Upper lobe of right lung (tissue), 1 donor: ENCODE measurements at regions not wholly inside any gene's neighbourhood (a gene's known extent, or its start where the extent isn't known, plus 50 kb on each side); places are given as distances from the start of the nearest gene placed in this dataset.
A peak's percentile ranks its signal among the peaks of the same experiment; 100 is the strongest.

Experiments used
- ATAC-seq: fragments of 200-7000 bp; cut with Tn5 transposase; one replicate; pipeline ENCODE4 v1.9.1; 2020; ENCODE audit warnings: mild to moderate bottlenecking, moderate library complexity
- DNase-seq: peaks from one replicate; pipeline ENCODE4 v3.0.0-alpha.2; 2020
- H3K27ac ChIP-seq: fragments of 200-600 bp; one replicate; pipeline ENCODE4 v1.8.0; 2022
- H3K27me3 ChIP-seq: fragments of 200-600 bp; one replicate; pipeline ENCODE4 v1.8.0; 2022; ENCODE audit warnings: mild to moderate bottlenecking
- H3K36me3 ChIP-seq: fragments of 200-600 bp; one replicate; pipeline ENCODE4 v1.8.0; 2022
- H3K4me1 ChIP-seq: fragments of 200-600 bp; one replicate; pipeline ENCODE4 v1.8.0; 2022
- H3K4me3 ChIP-seq: fragments of 200-600 bp; one replicate; pipeline ENCODE4 v1.8.0; 2022; ENCODE audit warnings: mild to moderate bottlenecking
- H3K9me3 ChIP-seq: fragments of 200-600 bp; one replicate; pipeline ENCODE4 v1.8.0; 2022
- intact Hi-C: fragments of 100-400 bp; cut with DNase I; formaldehyde crosslinking; loops from one replicate; pipeline ENCODE4 v1.11.0; 2022
- TF ChIP-seq, protein P1 (sequence below): fragments of 200-600 bp; IDR thresholded peaks from one replicate; pipeline ENCODE4 v1.8.0; 2022; ENCODE audit warnings: antibody characterized with exemption
- donor health status: DM: no; HTN: yes; CAD: no; lungs with severe emphysema.

DNA sequence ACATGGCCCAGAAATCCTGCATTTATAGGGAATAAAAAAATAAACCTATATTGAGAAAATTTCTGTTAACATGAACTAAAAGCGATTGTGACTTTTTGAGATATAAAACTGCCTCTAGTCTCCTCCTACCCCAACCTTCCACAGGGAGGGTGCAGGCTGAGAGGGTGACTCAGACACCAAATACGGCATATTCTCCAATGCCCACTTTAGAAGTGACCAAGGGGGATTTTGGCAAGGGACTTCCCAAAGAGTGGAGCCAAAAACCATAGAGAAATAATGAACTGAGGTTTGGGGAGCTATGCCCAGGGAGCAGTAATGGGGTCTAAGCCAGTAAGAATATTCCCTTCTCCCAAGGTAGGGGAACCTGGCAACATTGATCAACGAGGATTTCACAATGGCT is 124.9 kb upstream of the ZC3H12C start:
- ATAC-seq (no peak), DNase-seq (no peak)
- H3K9me3 ChIP-seq: no peaks in the 10 kb centered on the region
- H3K27ac ChIP-seq: no peak overlapping the region
- no peaks in the 10 kb centered on the region for H3K27me3 ChIP-seq
- H3K4me3 ChIP-seq: no peak overlapping the region
- TF ChIP-seq, protein P1, sequence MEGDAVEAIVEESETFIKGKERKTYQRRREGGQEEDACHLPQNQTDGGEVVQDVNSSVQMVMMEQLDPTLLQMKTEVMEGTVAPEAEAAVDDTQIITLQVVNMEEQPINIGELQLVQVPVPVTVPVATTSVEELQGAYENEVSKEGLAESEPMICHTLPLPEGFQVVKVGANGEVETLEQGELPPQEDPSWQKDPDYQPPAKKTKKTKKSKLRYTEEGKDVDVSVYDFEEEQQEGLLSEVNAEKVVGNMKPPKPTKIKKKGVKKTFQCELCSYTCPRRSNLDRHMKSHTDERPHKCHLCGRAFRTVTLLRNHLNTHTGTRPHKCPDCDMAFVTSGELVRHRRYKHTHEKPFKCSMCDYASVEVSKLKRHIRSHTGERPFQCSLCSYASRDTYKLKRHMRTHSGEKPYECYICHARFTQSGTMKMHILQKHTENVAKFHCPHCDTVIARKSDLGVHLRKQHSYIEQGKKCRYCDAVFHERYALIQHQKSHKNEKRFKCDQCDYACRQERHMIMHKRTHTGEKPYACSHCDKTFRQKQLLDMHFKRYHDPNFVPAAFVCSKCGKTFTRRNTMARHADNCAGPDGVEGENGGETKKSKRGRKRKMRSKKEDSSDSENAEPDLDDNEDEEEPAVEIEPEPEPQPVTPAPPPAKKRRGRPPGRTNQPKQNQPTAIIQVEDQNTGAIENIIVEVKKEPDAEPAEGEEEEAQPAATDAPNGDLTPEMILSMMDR: no peak
- H3K36me3 ChIP-seq: no peaks in the 10 kb centered on the region
- intact Hi-C loops: no loop called here
- peaks cover 15% of the 10 kb centered on the region for H3K4me1 ChIP-seq

DNA sequence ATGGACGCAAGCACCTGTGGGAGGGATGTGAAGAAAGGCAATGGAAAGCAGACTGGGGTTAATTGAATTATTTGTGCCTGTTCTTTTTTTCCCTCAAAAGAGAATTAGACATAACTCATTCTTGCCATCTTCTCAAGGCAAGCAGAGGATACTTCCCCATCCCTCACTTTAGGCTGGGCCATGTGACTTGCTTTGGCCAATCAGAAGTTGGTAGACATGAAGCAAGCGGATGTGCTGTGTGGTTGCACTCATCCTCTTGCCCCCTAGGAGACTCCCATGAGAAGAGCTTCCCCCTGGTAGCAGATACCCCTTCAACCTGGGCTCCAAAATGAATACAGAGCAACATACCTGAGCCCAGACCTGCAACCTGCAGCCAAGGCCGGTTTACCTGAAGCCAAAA is 124.4 kb upstream of the ZC3H12C start:
- no peaks in the 10 kb centered on the region for H3K36me3 ChIP-seq
- ATAC-seq (no peak), DNase-seq (no peak)
- intact Hi-C loops: no loop called here
- H3K27ac ChIP-seq: no peak overlapping the region
- no peaks in the 10 kb centered on the region for H3K27me3 ChIP-seq
- no peak overlapping the region for H3K4me3 ChIP-seq
- TF ChIP-seq, protein P1: no peak
- H3K4me1 ChIP-seq: peaks cover 15% of the 10 kb centered on the region
- H3K9me3 ChIP-seq: no peaks in the 10 kb centered on the region

DNA sequence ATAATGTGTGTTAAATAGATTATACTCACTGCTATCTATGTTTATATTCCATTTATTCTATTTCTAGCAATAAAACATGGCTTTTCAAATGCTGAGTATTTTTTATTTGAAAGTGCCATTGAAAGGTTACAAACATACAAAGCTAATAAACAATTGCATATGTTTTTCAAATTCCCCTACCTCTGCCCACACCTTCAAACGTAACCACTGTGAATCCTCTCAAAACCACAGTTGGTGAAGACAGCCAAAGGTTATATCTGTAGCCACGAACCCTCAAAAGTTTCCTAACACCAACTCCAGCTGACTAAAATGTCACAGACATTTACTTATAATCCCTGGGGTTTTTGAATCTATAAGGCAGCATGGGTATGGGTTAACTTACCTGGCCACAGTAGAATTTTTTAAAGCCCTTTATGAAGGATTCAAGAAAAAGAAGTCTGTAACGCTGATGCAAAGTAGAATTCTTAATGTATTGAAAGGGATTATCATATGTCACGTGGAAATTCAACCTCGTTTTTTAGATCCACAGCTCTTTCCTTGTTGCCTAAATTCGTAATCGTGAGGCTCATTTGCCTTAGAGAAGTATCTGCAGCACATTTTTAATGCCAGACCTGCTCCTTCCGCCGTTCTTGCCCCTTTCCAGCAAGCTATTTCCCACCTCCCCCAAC is 122.5 kb upstream of the ZC3H12C start:
- no peaks in the 10 kb centered on the region for H3K27me3 ChIP-seq
- DNase-seq: no peak
- H3K9me3 ChIP-seq: no peaks in the 10 kb centered on the region
- peaks cover 15% of the 10 kb centered on the region for H3K4me1 ChIP-seq
- TF ChIP-seq, protein P1: no peak
- ATAC-seq: no peak
- H3K4me3 ChIP-seq: no peak overlapping the region
- H3K36me3 ChIP-seq: no peaks in the 10 kb centered on the region
- intact Hi-C loops: no loop called here
- no peak overlapping the region for H3K27ac ChIP-seq

DNA sequence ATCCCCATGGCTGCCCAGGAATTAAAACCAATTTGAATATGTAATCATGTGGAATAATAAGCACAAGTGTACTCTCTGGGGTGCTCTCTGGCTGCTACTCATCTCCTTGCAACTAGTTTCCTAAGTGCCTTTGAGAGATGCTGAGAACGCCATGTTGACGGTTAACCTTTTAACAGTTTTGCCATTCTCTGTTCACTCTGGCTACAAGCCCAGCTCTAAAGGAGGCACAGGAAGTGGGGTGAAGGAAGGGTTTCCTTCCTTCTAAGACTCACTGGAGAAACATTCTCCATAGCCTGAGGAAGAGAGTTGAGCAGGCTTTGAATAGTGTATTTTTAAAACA is 122.0 kb upstream of the ZC3H12C start:
- peaks cover 15% of the 10 kb centered on the region for H3K4me1 ChIP-seq
- no peaks in the 10 kb centered on the region for H3K27me3 ChIP-seq
- DNase-seq (no peak), ATAC-seq (peak; percentile 59)
- H3K36me3 ChIP-seq: no peaks in the 10 kb centered on the region
- H3K4me3 ChIP-seq: no peak overlapping the region
- TF ChIP-seq, protein P1: no peak
- no peak overlapping the region for H3K27ac ChIP-seq
- H3K9me3 ChIP-seq: no peaks in the 10 kb centered on the region
- intact Hi-C loops: no loop called here

DNA sequence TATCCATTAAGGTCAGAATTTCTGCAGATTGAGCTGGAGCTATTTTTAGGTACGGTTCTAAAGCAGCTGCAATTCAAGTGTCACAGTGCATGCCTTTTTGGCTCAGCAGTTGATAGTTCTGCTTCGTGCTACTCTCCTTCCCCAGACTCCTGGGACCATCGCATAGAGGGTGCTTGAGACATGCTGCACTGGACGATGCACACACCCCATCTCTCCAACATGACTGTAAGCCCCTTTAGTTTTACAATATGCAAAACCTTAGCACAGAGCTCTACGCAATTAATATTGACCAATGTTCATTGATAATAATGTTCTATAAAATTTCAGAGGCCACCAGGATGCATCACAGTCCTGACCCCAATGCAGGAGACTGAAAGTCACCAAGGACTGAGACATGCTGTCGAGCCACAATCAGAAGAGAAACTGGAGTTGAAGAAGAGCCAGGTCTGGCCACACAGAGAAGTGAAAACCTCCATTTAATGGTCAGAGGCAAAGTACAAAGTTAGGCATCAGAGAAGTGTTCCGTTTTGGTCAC is 120.9 kb upstream of the ZC3H12C start:
- Histone ChIP-seq H3K4me1 (peaks cover 15% of the 10 kb centered on the region), H3K9me3 (no peaks in the 10 kb centered on the region), H3K4me3 (no peak overlapping the region), H3K27me3 (no peaks in the 10 kb centered on the region), H3K36me3 (no peaks in the 10 kb centered on the region), H3K27ac (no peak overlapping the region)
- no peak for DNase-seq
- TF ChIP-seq, protein P1: no peak
- intact Hi-C loops: no loop called here
- peak; percentile 41 for ATAC-seq

DNA sequence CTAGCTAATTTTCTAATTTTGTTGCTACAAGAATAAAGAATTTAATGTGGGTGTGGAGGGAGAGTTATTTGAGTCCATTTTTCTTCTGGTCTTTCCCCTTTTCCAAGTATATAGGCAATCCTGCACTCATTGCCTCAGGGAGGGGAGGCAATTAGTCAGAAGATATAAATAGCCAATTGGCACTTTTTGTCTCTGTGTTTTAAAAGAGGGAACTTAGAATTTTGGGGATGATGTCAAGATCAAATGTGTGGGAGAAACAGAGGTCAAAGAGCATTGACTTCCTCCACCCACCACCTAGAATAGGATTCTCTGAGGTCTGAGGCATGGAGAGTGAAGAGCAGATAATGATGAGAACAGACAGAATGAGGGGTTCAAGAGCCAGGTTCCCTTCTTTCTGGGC is 120.3 kb upstream of the ZC3H12C start:
- TF ChIP-seq, protein P1: no peak
- no peak for DNase-seq
- H3K36me3 ChIP-seq: no peaks in the 10 kb centered on the region
- H3K27ac ChIP-seq: no peak overlapping the region
- peak; percentile 80 for ATAC-seq
- no peaks in the 10 kb centered on the region for H3K9me3 ChIP-seq
- no peak overlapping the region for H3K4me3 ChIP-seq
- H3K27me3 ChIP-seq: no peaks in the 10 kb centered on the region
- H3K4me1 ChIP-seq: peaks cover 15% of the 10 kb centered on the region
- intact Hi-C loops: no loop called here
